CD14-positive monocyte (primary cell): ENCODE measurements at regions not wholly inside any gene's neighbourhood (a gene's known extent, or its start where the extent isn't known, plus 50 kb on each side); places are given as distances from the start of the nearest gene placed in this dataset.

Experiments used
- DNase-seq, 3 donors: peaks; one replicate each; pipeline ENCODE4 v3.0.0-alpha.2; 2011 to 2022
- H2AFZ ChIP-seq: 2 replicates; pipeline ENCODE4 v1.6.0; 2012; ENCODE audit warnings: mild to moderate bottlenecking, low read depth, low read length, inconsistent platforms; ENCODE audit not compliant: insufficient read depth, poor library complexity, severe bottlenecking
- H3K27ac ChIP-seq, 2 donors: 1 replicate in 1 of 2; 2 replicates in 1 of 2; pipeline ENCODE4 v1.5.1; 2012 to 2013; ENCODE audit warnings: low read length in 2 of 2, control low read depth in 1 of 2, inconsistent platforms in 1 of 2, low read depth in 1 of 2, mild to moderate bottlenecking in 1 of 2
- H3K27me3 ChIP-seq, 2 donors: one replicate each; pipeline versions ENCODE4 v1.6.0 to v1.6.1; 2011 to 2013; ENCODE audit warnings: low read length in 2 of 2; ENCODE audit not compliant: control insufficient read depth in 2 of 2, insufficient read depth in 2 of 2
- H3K36me3 ChIP-seq, 2 donors: replicated peaks in 1 of 2; 1 replicate in 1 of 2; 2 replicates in 1 of 2; pipeline versions ENCODE4 v1.5.1 to v1.6.1; 2012 to 2013; ENCODE audit warnings: low read length in 2 of 2, control low read depth in 1 of 2, inconsistent platforms in 1 of 2, mild to moderate bottlenecking in 1 of 2; ENCODE audit not compliant: insufficient read depth in 2 of 2, control insufficient read depth in 1 of 2
- H3K4me1 ChIP-seq, 2 donors: 1 replicate in 1 of 2; 2 replicates in 1 of 2; pipeline versions ENCODE4 v1.5.1 to v1.6.1; 2012 to 2013; ENCODE audit warnings: low read length in 2 of 2, control low read depth in 1 of 2, inconsistent platforms in 1 of 2, mild to moderate bottlenecking in 1 of 2, moderate library complexity in 1 of 2; ENCODE audit not compliant: insufficient read depth in 2 of 2, control insufficient read depth in 1 of 2
- H3K4me2 ChIP-seq: replicated peaks from 2 replicates; pipeline ENCODE3; 2012; ENCODE audit warnings: low read length, moderate library complexity, mild to moderate bottlenecking; ENCODE audit not compliant: poor library complexity, severe bottlenecking; ENCODE audit errors: extremely low read depth
- H3K4me3 ChIP-seq, 3 experiments: fragments of 200-600 bp in 1 of 3; sonication (generic) in 1 of 3; replicated peaks in 1 of 3; 1 replicate in 2 of 3; 2 replicates in 1 of 3; pipeline ENCODE4 v1.5.1; 2011 to 2013; ENCODE audit warnings: low read length in 3 of 3, mild to moderate bottlenecking in 3 of 3, control low read depth in 2 of 3, low read depth in 2 of 3, inconsistent platforms in 1 of 3, moderate library complexity in 1 of 3
- H3K79me2 ChIP-seq: 2 replicates; pipeline ENCODE4 v1.6.0; 2012; ENCODE audit warnings: mild to moderate bottlenecking, control low read depth, inconsistent platforms, low read length, moderate library complexity; ENCODE audit not compliant: insufficient read depth
- H3K9ac ChIP-seq: 2 replicates; pipeline ENCODE4 v1.6.0; 2017; ENCODE audit warnings: low read length, mild to moderate bottlenecking; ENCODE audit not compliant: insufficient read depth, poor library complexity, severe bottlenecking
- H3K9me3 ChIP-seq, 2 donors: replicated peaks in 1 of 2; 1 replicate in 1 of 2; 2 replicates in 1 of 2; pipeline versions ENCODE4 v1.5.1 to v1.6.1; 2012 to 2013; ENCODE audit warnings: low read length in 2 of 2, control low read depth in 1 of 2; ENCODE audit not compliant: control insufficient read depth in 1 of 2, insufficient read depth in 1 of 2
- H4K20me1 ChIP-seq: 2 replicates; pipeline ENCODE4 v1.6.0; 2012; ENCODE audit warnings: mild to moderate bottlenecking, low read length, control low read depth, moderate library complexity; ENCODE audit not compliant: insufficient read depth
- H3K27ac Mint-ChIP-seq, 7 donors: one replicate each; pipeline ENCODE4 v1.8.0; 2020; ENCODE audit warnings: mild to moderate bottlenecking in 7 of 7, mixed read lengths in 7 of 7, moderate library complexity in 6 of 7, inconsistent platforms in 2 of 7
- H3K27me3 Mint-ChIP-seq, 3 donors: one replicate each; pipeline ENCODE4 v1.8.0; 2021 to 2022; ENCODE audit warnings: low read depth in 3 of 3, mild to moderate bottlenecking in 3 of 3, mixed read lengths in 3 of 3, moderate library complexity in 3 of 3, inconsistent platforms in 1 of 3
- H3K36me3 Mint-ChIP-seq, 2 donors: one replicate each; pipeline ENCODE4 v1.8.0; 2020; ENCODE audit warnings: mixed read lengths in 2 of 2, inconsistent platforms in 1 of 2, mild to moderate bottlenecking in 1 of 2
- H3K4me1 Mint-ChIP-seq: one replicate; pipeline ENCODE4 v1.8.0; 2020; ENCODE audit warnings: mild to moderate bottlenecking, mixed read lengths
- H3K4me3 Mint-ChIP-seq, 2 donors: one replicate each; pipeline ENCODE4 v1.8.0; 2020; ENCODE audit warnings: mild to moderate bottlenecking in 2 of 2, mixed read lengths in 2 of 2, moderate library complexity in 1 of 2
- H3K9me3 Mint-ChIP-seq, 7 donors: one replicate each; pipeline ENCODE4 v1.8.0; 2020 to 2022; ENCODE audit warnings: mixed read lengths in 7 of 7, mild to moderate bottlenecking in 6 of 7, moderate library complexity in 6 of 7, inconsistent platforms in 2 of 7
- CTCF ChIP-seq: fragments of 200-600 bp; IDR thresholded peaks from one replicate; pipeline ENCODE4 v1.8.0; 2022; ENCODE audit warnings: antibody characterized with exemption, mild to moderate bottlenecking
- WGBS: methylation state at CpG from one replicate; pipeline ENCODE4 v1.1.5; 2013; ENCODE audit warnings: missing lambda C conversion rate; ENCODE audit not compliant: insufficient coverage; 5-methylcytosine and 5-hydroxymethylcytosine counted together
- intact Hi-C, 2 donors: fragments of 100-400 bp; cut with micrococcal nuclease; formaldehyde crosslinking; loops; one replicate each; pipeline versions ENCODE4 v1.15.0 to v1.15.1; 2023

- no peak overlapping the region for H2AFZ ChIP-seq
- Mint-ChIP-seq H3K4me1 (peaks cover 26% of the 10 kb centered on the region), H3K9me3 (peaks cover 0 to 3% (median 0%) of the 10 kb centered on the region in 7 donors), H3K4me3 (no peak overlapping the region), H3K27me3 (no peaks in the 10 kb centered on the region), H3K27ac (peak overlapping the region in 1 of 7 donors; percentile 6), H3K36me3 (peaks cover 0 to 2% of the 10 kb centered on the region in 2 donors)
- no peaks in the 10 kb centered on the region for H3K79me2 ChIP-seq
- TF ChIP-seq CTCF: no peak
- no peak overlapping the region for H3K27ac ChIP-seq
- H3K27me3 ChIP-seq: no peaks in the 10 kb centered on the region
- H4K20me1 ChIP-seq: no peaks in the 10 kb centered on the region
- no peak overlapping the region for H3K9ac ChIP-seq
- H3K36me3 ChIP-seq: no peaks in the 10 kb centered on the region
- peaks cover 0 to 6% of the 10 kb centered on the region in 2 donors for H3K9me3 ChIP-seq
- H3K4me1 ChIP-seq: peaks cover 0 to 21% of the 10 kb centered on the region in 2 donors
- H3K4me3 ChIP-seq: no peak overlapping the region
- intact Hi-C loops: loop anchor here in 1 of 2 donors (10.0 kb wide), 1 partner anchor 51 kb away; no protein-coding TSS in a partner anchor
- DNase-seq: no peak
- WGBS: no CpG with 5 or more reads among the region's 3 CpGs
- H3K4me2 ChIP-seq: no peak overlapping the region
Observed at GRCh38 chrY:21075658-21076057, 319.8 kb downstream of the RPS4Y2 start.

- Mint-ChIP-seq H3K27me3 (no peaks in the 10 kb centered on the region), H3K4me3 (no peak overlapping the region), H3K9me3 (no peaks in the 10 kb centered on the region), H3K27ac (no peak overlapping the region), H3K4me1 (peaks cover 5% of the 10 kb centered on the region), H3K36me3 (no peaks in the 10 kb centered on the region)
- H4K20me1 ChIP-seq: no peaks in the 10 kb centered on the region
- H3K36me3 ChIP-seq: no peaks in the 10 kb centered on the region
- TF ChIP-seq CTCF: no peak
- H3K79me2 ChIP-seq: no peaks in the 10 kb centered on the region
- no peaks in the 10 kb centered on the region for H3K27me3 ChIP-seq
- no peak overlapping the region for H3K9ac ChIP-seq
- peaks cover 0 to 2% of the 10 kb centered on the region in 2 donors for H3K4me1 ChIP-seq
- DNase-seq: peak in 1 of 3 donors; percentile 5
- H3K4me2 ChIP-seq: no peak overlapping the region
- H3K27ac ChIP-seq: no peak overlapping the region
- H3K9me3 ChIP-seq: no peaks in the 10 kb centered on the region
- no CpG with 5 or more reads among the region's 2 CpGs for WGBS
- intact Hi-C loops: loop anchor here (10.0 kb wide), 1 partner anchor 55 kb away; no protein-coding TSS in a partner anchor
- no peak overlapping the region for H3K4me3 ChIP-seq
- no peak overlapping the region for H2AFZ ChIP-seq
Observed at GRCh38 chrY:21079670-21080069, 323.8 kb downstream of the RPS4Y2 start.
